ENCODE measurements at regions not wholly inside any gene's neighbourhood (a gene's known extent, or its start where the extent isn't known, plus 50 kb on each side); places are given as distances from the start of the nearest gene placed in this dataset.

- Histone ChIP-seq H3K4me1 (ENCODE audit: control insufficient read depth in 1 of 2, insufficient read depth in 2 of 2, low read length in 2 of 2) (no peaks in the 10 kb centered on the region), H3K27ac (ENCODE audit: low read depth in 1 of 2, low read length in 2 of 2) (no peak overlapping the region), H3K9ac (ENCODE audit: insufficient read depth, low read length, poor library complexity, severe bottlenecking) (no peak overlapping the region), H3K4me3 (replicated peaks in 1 of 3; ENCODE audit: low read depth in 2 of 3, low read length in 3 of 3) (no peak overlapping the region), H4K20me1 (ENCODE audit: insufficient read depth, low read length) (no peaks in the 10 kb centered on the region), H3K9me3 (replicated peaks in 1 of 2; ENCODE audit: control insufficient read depth in 1 of 2, insufficient read depth in 1 of 2, low read length in 2 of 2) (peaks cover 0 to 3% of the 10 kb centered on the region in 2 donors), H3K36me3 (replicated peaks in 1 of 2; ENCODE audit: control insufficient read depth in 1 of 2, insufficient read depth in 2 of 2, low read length in 2 of 2) (no peaks in the 10 kb centered on the region), H3K79me2 (ENCODE audit: insufficient read depth, low read length) (no peaks in the 10 kb centered on the region), H2AFZ (ENCODE audit: insufficient read depth, low read depth, low read length, poor library complexity, severe bottlenecking) (no peak overlapping the region), H3K27me3 (ENCODE audit: control insufficient read depth in 2 of 2, insufficient read depth in 2 of 2, low read length in 2 of 2) (no peaks in the 10 kb centered on the region), H3K4me2 (replicated peaks; ENCODE audit: extremely low read depth, low read length, poor library complexity, severe bottlenecking) (no peak overlapping the region)
- Mint-ChIP-seq H3K9me3 (peaks cover 1 to 13% (median 7%) of the 10 kb centered on the region in 7 donors), H3K27me3 (ENCODE audit: low read depth in 3 of 3) (peaks cover 3 to 11% (median 11%) of the 10 kb centered on the region in 3 donors), H3K4me3 (no peak overlapping the region), H3K4me1 (no peaks in the 10 kb centered on the region), H3K36me3 (no peaks in the 10 kb centered on the region), H3K27ac (no peak overlapping the region)
- 100% methylated on average over 2 of the region's 5 CpGs for WGBS (ENCODE audit: insufficient coverage)
- no peak for DNase-seq
- TF ChIP-seq CTCF (IDR thresholded peaks at IDR 0.05), result no peak
- intact Hi-C loops (cut with micrococcal nuclease), result no loop called here
Measured at GRCh38 chr5:173413471-173413982, 85.3 kb upstream of the STC2 start.

- H3K36me3 ChIP-seq (replicated peaks in 1 of 2; ENCODE audit: control insufficient read depth in 1 of 2, insufficient read depth in 2 of 2, low read length in 2 of 2), result no peaks in the 10 kb centered on the region
- no peaks in the 10 kb centered on the region for H3K4me1 ChIP-seq (ENCODE audit: control insufficient read depth in 1 of 2, insufficient read depth in 2 of 2, low read length in 2 of 2)
Measured at GRCh38 chr5:173412566-173412965, 84.4 kb upstream of the STC2 start.

More at GRCh38 chr5:173412566-173412965, 84.4 kb upstream of the STC2 start:
- DNase-seq, result no peak
- Mint-ChIP-seq H3K27ac (no peak overlapping the region), H3K4me3 (no peak overlapping the region), H3K9me3 (peaks cover 0 to 10% (median 6%) of the 10 kb centered on the region in 7 donors), H3K27me3 (ENCODE audit: low read depth in 3 of 3) (peaks cover 3 to 11% (median 11%) of the 10 kb centered on the region in 3 donors), H3K36me3 (no peaks in the 10 kb centered on the region), H3K4me1 (no peaks in the 10 kb centered on the region)
- TF ChIP-seq CTCF (IDR thresholded peaks at IDR 0.05), result no peak
- Histone ChIP-seq H3K4me3 (replicated peaks in 1 of 3; ENCODE audit: low read depth in 2 of 3, low read length in 3 of 3) (no peak overlapping the region), H3K9me3 (replicated peaks in 1 of 2; ENCODE audit: control insufficient read depth in 1 of 2, insufficient read depth in 1 of 2, low read length in 2 of 2) (no peaks in the 10 kb centered on the region), H2AFZ (ENCODE audit: insufficient read depth, low read depth, low read length, poor library complexity, severe bottlenecking) (no peak overlapping the region), H4K20me1 (ENCODE audit: insufficient read depth, low read length) (no peaks in the 10 kb centered on the region), H3K9ac (ENCODE audit: insufficient read depth, low read length, poor library complexity, severe bottlenecking) (no peak overlapping the region), H3K79me2 (ENCODE audit: insufficient read depth, low read length) (no peaks in the 10 kb centered on the region), H3K27ac (ENCODE audit: low read depth in 1 of 2, low read length in 2 of 2) (no peak overlapping the region), H3K27me3 (ENCODE audit: control insufficient read depth in 2 of 2, insufficient read depth in 2 of 2, low read length in 2 of 2) (no peaks in the 10 kb centered on the region), H3K4me2 (replicated peaks; ENCODE audit: extremely low read depth, low read length, poor library complexity, severe bottlenecking) (no peak overlapping the region)
- intact Hi-C loops (cut with micrococcal nuclease), result no loop called here
- 92% methylated on average over 12 of the region's 12 CpGs for WGBS (ENCODE audit: insufficient coverage)
